CD4-positive, alpha-beta T cell treated with Interferon gamma for 1 hour (primary cell): ENCODE measurements at regions not wholly inside any gene's neighbourhood (a gene's known extent, or its start where the extent isn't known, plus 50 kb on each side); places are given as distances from the start of the nearest gene placed in this dataset.

Experiments
- DNase-seq: peaks from one replicate; pipeline ENCODE4 v3.0.0-alpha.2; 2020

DNA sequence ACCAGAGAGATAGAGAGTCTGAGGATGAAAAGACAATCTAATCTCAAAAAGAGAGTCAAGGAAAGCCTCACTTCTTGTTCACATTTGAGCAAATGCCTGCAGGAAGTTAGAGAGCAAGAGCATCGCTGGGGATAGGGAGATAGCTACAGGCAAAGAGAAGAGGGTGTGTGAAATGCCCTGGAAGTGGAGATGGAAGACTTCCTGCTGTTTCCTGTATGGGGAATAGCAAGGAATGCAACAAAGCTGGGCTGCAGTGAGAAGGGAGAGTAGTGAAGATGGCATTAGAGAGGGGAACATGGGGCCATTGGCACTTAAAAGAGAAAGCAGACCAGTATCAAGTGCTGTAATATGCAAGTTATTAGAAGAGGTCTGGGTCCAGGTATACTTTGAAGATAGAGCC is 488.6 kb downstream of the METTL4 start:
- no peak for DNase-seq

DNA sequence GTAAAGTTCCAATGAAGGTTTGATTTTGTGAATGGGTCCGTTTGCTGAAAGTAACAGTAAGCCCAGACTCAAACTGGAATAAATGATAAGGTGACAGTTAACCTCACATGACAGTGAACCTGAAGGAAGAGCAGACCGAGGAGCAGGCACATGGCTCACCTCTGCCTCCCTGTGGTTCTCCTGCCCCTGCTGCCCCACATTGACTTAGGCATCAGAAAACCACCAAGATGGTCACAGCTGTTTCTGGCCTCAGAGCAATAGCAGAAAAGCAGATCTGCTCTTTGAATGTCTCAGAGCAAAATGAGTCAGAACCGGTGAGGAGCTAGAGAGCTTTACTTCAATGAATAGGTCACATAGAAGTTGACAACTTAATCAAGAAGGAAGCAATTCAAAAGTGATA is 487.6 kb downstream of the METTL4 start:
- DNase-seq: no peak

DNA sequence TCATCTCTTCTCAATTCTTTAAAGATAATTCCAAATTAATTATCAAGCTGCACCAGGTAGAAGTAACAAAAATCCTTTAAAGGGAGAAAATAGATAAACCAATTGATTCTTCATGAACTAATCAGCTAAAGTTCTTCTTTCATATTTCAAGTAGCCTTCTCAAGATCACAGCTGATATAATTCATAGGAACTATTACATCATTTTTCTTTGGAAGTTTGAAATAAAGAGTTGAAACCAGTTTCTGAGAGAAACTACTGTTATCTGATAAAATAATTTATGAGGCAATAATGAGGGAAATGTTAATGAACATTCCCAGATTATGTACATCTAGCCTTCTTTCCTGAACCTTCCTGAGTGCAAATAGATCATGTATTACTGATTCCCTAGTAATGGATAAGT is 484.9 kb downstream of the METTL4 start:
- no peak for DNase-seq

DNA sequence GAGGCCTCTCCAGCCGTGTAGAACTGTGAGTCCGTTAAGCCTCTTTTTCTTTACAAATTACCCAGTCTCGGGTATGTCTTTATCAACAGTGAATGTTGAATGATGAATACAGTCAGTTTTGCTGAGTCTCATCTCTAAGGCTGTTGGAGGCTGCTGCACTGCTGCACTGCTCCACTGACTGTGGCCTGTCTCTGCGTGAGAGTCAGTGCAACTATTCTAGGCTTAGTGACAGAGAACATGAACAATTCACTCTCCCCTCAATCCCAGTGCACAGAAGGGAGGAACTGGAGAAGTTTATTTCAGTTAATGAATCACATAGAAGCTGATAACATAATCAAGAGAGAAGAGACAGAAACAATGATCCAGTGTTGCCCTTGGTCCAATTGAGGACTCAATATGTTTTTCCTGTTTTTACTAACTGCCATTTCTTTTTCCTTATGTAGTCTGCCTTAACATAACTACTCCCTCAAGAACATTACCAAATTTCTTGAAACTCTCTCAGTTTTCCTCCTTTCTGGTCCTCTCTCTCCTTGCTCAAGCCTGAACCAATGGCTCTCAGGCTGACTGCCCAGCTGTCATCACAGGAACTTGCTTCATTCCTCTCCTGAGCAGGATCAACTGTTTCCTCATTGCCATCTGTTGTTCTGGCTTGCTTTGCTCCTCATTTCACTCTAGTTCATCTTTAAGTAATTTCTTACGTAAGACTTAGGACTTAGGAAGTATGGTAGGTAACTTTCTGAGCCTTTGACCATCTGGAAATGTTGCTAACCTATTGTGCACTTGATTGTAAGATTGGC is 483.2 kb downstream of the METTL4 start:
- no peak for DNase-seq

DNA sequence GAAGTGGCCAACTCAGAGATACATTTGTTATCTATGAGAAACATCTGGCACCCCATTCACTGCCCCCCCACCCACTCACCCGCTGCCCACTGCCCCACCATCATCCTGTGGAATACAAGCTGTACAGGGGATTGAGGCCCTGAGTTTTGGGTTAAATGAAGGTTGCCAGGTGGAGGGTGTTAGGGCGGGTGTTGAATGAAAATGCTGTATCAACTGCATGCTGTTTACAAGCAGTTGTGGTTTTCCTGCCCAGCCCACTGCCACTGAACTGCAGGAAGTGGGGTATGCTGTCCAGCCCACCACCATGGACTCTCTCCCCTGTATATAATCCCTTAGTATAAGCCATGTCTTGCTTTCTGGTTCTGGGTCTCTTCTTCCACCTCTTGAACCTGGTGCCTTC is 481.9 kb downstream of the METTL4 start:
- DNase-seq: no peak

DNA sequence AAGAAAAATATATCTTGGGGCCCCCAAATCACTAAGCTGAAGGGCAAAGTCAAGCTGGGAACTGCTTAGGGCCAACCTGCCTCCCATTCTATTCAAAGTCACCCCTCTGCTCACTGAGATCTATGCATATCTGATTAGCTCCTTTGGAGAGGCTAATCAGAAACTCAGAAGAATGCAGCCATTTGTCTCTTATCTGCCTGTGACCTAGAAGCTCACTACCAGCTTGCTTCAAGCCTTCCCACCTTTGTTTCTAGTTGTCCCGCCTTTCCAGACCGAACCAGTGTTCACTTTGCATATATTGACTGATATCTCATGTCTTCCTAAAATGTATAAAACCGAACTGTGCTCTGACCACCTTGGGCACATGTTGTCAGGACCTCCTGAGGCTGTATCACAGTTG is 479.4 kb downstream of the METTL4 start:
- DNase-seq: no peak

DNA sequence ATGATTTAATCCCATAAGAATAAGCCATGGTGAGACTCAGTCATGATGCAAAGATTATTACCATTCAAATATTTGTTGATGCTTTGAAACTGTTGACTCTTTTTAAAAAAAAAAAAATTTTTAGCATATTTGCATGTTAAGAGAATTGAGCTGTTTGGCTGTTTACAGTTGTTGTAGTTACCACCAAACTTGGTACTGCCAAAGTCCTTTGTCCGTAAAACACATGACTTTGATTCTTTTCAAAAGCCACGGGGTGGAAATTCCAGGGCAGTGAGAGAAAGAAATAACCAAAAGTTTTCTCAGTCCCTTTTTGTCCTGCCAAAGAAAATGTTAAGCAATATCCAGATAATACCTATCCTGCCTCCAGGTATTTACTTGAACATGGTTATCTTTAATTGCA is 474.8 kb downstream of the METTL4 start:
- DNase-seq: no peak

DNA sequence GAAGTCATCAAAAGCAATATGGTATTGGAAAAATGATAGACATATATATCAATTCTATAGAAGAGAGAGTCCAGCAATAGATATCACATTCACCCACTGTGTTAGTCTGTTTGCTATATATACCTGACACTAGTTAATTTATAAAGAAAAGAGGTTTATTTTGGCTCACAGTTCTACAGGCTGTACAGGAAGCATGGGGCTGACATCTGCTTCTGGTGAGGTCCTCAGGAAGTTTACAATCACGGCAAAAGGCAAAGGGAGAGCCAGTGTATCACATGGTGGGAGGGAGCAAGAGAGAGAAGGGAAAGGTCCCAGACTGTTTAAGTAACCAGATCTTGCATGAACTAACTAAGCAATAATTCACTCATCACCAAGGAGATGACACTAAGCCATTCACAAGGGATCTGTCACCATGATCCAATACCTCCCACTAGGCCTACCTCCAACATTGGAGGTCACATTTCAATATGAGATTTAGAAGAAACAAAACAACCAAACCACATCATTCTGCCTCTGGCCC is 470.6 kb downstream of the METTL4 start:
- DNase-seq: no peak

DNA sequence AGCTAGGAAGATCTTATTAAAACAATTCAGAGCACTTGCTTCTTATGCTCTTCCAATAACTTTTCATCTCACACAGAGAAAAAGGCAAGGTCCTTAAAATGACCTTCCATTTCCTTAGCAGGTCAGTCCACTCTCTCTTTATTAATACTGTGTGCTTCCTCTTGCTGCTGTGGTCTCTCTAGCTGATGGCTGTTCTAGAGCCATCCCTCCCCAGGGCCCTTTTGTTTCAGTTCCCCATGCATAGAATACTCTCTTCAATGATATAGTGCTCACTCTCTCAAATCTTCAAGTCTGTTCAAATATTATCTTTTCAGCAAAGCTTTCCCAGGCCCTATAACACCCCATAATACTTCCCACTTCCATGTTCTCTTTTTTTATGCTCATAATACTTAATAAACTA is 469.3 kb downstream of the METTL4 start:
- no peak for DNase-seq

DNA sequence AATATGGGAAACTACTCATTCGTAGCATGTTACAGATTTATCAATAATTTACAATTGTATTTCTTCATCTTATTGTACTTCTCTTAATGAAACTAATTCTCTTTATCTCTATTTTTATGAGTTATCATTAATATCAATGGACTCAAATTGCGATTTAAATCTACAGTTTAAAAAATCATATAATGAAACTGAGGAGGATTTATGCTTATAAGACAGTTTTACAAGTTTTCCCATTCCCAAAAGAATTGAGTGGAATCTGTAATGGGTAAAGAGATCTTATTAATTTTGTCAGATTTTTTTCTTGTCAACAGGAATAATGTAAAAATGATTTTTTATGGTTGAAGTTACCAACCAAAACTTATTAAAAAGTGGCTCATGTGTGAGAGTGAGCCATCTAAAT is 468.0 kb downstream of the METTL4 start:
- DNase-seq: no peak

DNA sequence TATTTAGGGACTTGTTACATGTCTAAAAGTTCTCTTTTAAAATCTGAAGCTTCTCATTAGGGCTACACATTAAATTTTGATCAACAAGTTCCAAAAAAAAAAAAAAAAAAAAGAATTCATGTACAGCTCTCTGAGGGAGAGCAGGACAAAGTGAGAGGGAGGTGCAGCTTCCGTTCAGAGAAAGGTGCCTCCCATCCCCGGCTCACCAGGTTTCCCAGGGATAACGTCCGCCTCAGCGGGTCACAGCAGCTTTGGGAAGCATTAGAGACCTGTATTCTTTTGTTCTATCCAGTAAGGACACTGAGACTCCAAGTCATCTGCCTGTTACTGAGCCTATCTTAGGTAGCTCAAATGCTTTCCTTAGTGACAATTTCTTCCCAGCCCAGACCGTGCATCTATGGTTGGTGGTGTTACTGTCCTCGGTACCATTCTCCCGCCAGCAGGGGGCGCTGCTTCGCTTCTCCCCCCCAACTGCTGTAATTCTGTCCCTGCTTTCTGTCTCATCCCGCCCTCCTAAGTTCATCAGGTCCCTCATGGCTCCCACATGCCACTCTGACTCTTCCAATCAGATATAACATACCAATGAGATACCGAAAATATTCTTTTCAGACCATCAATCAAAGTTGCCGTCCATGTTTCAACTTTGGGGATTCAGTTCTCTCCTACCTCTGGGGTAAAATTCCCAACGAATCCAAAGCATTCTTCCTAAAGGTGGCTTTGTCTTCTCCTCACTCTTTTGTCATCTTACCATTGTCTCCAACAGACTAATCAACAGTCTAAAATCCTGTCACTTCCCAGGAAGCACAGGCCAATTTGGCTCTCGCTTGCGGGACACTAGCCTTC is 466.5 kb downstream of the METTL4 start:
- DNase-seq: no peak

DNA sequence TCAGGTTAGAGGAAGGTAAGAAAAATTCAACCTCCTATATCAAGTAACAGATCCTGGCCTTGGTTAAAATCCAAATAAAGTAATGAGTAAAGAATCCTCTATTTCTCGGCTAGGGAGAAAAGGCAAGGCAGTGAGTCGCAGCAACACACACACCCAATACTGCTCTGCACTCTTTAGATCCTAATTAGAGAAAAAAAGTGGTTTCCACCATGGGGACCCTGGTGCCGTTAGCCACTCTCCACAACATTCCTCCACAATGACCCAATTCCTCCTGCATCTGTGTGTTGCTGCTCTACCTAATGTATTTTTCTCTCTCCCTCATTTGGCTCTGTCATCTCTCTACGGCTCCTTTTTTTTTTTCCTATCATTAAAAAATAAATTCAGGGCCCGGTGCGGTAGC is 462.7 kb downstream of the METTL4 start:
- no peak for DNase-seq

DNA sequence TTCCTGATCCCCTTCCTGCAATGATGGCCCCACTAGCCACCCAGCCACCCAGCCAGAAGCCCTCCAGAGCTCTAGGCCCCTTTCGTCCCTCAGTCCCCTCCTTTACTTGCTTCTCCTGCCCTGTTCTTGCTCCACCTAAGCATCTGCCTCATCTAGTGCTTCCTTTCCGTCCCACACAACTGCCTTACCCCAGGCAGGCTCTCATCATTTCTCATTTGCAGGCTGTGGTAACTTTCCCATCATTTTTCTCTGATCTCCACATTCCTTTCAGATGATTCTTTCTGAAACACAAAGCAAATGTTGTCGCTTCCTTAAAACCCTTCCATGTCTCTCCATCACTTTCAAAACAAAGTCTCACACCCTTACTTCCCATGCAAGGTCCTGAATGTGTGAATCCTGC is 459.8 kb downstream of the METTL4 start:
- DNase-seq: no peak

DNA sequence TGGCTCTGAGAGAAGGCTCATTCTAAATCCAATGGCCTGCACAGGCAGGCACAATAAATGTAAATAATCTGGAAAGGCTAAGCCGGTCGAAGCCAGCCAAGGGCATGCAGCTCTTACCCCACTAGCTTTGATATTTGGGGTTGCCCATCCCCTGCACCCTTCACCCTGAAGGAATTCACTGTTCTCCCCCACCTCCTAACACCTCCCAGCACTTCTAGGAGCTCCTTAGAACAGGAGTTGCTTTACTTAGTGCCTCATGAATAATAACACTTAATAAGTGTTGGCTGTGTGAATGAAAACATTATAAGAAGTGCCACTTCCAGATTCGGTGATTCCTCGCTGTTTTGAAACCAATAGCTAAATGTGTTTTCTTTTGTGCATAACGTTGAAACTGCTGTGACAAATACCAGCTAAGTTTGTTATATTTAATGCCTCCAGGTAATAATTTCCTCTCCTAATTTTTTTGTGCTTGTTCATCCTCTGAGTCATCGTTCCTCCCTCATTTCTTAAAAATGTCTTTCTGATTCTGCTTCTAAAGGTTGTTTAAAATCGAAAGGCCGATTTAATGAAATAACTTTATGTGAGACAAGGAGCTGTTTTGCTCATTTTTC is 458.8 kb downstream of the METTL4 start:
- no peak for DNase-seq

DNA sequence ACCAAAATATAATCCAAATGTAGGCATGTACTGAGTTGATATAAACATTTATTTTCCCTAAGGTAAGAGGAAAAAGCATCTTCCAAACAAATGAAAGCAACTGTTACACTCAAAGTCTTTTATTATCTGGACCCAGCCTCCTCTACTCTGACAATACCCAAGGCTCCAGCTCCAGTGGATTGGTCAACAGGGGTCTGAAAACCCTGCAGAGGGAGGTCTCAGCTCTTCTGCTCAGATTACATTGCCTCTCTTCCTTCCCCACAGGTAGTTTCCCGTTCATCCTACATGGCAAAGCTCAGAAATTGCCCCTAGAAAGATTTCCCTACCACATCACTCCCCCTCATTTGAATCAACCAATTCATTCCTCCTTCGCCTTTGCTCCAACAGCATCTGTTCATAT is 457.0 kb downstream of the METTL4 start:
- no peak for DNase-seq

DNA sequence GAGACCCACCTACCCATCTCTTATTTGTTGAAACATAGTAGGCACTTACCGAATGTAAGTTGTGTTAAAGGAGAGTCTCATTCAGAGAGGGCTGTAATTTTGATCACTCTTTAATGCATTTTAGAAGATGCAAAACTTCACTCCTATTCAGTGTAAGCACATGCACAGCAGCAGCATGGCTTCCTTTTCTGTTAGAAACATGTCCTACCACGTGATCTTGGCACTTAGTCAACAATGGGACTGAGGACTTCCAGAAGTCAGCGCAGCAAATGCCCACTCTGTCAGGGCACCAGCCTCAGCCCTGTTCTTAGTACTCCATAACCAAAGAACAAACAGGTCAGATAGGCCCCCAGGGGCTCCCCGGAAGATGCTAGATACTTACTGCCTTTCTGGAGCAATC is 456.5 kb downstream of the METTL4 start:
- DNase-seq: no peak

DNA sequence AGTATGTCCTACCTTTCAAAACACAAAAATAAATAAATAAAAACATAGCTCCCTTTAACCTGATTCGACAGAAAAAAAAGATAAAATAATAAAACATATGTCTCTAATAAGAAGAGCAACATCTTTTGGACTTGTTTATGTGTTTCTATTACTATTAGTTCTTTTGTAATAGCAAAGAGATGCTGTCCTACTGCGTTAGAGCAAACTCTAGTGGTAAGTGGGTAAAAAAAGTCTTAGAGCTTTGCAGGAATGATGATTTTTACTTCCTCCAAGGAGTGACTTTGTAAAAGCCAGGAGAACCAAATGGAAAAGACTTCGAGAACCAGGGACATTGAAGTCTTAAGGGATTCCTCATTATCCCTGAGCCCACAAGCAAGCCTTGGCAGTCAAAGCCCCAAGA is 450.1 kb downstream of the METTL4 start:
- no peak for DNase-seq

DNA sequence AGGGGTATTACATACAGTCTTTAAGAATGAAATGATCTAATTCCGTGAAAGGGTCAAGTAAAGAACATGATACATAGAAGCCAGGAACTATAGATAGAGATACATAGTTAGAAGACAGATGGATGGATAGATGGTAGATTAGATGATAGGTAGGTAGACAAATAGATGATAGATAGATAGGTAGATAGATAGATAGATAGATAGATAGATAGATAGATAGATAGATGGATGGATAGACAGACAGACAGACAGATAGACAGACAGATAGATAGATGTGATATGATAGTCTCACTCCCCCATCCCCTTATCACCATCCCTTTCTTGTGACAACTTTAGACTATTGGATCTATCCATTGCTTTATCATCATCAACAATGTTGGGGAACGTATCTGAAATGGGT is 448.2 kb downstream of the METTL4 start:
- DNase-seq: no peak

DNA sequence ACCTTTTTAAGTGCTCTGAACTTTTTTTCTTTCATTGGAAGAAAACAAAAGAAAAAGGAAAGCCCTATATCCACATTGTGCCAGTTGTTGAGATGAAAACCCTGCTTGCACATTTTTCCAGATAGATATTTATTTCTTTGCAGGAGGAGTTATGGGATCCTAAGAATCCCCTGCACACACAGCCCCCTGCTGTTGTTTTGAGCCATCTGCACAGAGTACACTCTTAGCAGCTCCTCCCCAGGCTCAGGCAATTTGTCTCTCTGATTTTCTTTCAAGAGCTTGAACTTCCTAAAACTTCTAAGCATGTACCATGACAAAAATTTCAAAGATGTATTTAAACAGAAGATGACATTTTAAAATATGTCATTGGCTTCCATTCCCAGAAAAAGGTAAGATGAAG is 436.9 kb downstream of the METTL4 start:
- DNase-seq: no peak

DNA sequence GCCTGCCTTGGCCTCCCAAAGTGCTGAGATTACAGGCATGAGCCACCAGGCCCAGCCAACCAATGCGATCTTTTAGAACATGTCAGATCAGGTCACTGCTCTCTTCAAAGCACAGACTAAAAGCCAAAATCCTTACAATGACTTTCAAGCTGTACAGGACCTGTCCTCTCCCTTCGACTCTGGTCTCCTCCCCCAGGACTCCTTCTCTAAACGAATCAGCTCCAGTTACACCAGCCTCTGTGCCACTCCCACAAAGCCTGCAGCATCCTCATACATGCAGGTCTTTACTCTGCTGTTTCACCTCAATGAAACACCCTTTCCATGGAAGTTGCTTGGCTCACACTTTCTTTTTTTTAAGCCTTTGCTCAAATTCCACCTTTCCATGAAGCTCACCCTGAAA is 436.0 kb downstream of the METTL4 start:
- no peak for DNase-seq

DNA sequence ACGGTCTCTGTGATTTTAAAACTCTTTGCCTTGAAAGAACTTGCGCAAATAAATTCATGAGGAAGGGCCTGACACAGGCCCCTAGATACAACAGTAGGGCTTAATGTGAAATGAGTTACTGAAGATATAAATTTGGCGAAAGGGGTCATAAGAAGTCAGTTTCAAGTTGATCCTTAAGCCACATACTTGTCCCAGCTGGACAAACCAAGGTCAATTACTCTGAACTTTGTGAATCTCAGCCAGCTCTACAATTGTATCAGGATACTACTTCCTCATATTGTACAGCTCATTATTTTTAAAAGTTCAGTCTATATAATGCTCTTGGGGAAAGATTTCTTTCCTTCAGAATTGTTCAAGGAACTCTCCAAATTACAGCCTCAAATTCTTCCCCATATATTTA is 432.8 kb downstream of the METTL4 start:
- DNase-seq: no peak

DNA sequence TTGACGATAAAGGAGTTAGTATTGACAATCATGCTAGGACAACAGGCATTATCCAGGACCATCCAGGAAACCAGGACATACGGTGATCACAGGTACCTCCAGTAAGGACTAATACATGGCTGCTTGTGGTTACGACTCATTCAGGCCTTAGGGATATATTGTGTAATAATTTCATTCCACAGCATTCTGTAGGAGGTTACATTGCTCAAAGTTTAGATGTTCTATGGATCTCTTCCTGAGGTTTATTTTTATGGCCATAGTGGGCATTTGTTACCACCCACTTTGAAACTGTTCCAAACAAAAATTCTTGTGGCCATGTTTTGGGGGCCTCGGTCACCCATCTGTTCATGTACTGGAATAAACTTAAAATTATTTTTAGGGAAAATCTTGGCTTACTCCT is 431.6 kb downstream of the METTL4 start:
- no peak for DNase-seq

DNA sequence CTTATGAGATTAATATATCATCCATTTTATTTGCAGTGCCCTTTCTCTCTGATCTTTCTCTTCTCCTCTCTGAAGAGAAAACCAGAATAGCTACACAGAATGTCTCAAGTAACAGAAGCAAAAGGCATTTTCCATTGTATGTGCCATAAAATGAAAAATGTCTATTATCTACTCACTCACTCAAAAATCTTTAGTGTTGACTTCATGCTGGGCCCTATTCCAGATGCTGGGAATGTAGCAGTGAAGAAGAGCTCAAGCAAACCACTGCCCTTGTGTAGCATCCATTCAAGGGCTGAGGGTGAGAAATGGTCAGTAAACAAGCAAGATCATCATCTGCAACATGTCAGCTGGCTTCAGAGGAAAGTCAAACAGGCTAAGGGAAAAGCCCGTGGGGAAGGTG is 427.7 kb downstream of the METTL4 start:
- DNase-seq: no peak

DNA sequence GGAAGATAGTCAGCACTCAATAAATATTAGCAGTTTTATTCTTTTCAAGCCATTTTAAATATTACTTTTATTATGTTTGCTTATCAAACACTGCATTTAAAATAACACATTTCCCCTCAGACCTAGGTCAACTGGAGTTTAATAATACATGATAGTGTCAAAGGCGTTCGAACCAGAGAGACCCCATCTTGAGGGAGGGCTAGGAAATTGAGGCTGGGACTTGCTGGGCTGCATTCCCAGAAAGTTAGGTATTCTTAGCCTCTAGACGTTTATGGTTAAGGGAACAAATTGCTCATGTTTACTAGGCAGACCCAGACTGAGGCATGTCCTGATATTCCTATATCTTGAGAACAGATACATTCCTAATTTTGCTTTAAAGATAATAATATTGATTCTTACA is 426.5 kb downstream of the METTL4 start:
- DNase-seq: no peak
